ENCODE measurements at regions not wholly inside any gene's neighbourhood (a gene's known extent, or its start where the extent isn't known, plus 50 kb on each side); places are given as distances from the start of the nearest gene placed in this dataset.
"Not testable (repeated sequence)": the region's sequence is repeated elsewhere in the genome, so short reads cannot be mapped to it uniquely, and the experiment has no call there.

GRCh38 chr6:22349051-22349450 is 52.2 kb upstream of the PRL start:
- no peak for DNase-seq (ENCODE audit: low read depth, low spot score)

- no peak for DNase-seq (ENCODE audit: low read depth, low spot score)
Observed at GRCh38 chr6:22349528-22349927, 52.7 kb upstream of the PRL start.

- no peak for DNase-seq (ENCODE audit: low read depth, low spot score)
Observed at GRCh38 chr6:22350109-22350508, 53.3 kb upstream of the PRL start.

DNA sequence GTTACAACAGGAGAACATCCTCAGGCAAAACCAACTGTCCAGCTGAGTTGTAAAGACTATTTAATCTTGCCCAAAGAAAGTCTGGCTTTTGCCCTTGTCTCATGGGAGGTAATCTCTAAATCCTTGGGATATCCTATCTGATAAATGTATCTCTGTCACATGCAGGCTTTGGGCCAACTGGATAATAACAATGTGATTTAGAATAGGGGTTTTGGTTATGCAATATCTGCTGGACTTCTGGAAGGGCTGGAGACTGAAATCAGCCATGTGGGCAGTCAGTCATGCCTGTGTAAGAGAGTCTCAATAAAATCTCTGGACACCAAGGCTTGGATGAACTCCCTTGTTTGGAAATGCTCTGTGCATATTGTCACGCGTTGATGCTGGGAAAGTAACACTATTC is 56.3 kb upstream of the PRL start:
- no peak for DNase-seq (ENCODE audit: low read depth, low spot score)

DNA sequence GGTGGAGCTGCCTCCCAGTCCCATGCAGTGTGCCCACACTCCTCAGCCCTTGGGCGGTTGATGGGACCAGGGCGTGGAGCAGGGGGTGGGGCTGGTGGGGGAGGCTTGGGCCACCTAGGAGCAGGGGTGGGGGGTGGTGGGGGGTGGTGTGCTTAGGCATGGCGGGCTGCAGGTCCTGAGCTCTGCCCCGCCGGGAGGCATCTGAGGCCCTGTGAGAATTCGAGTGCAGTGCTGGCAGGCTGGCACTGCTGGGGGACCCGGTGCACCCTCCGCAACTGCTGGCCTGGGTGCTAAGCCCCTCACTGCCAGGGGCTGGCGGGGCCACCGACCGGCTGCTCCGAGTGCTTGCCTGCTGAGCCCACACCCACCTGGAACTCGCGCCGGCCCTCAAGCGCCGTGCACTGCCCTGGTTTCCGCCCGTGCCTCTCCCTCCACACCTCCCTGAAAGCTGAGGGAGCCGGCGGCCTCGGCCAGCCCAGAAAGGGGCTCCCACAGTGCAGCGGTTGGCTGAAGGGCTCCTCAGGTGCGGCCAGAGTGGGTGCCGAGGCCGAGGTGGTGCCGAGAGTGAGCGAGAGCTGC is 59.6 kb upstream of the PRL start:
- no peak for DNase-seq (ENCODE audit: low read depth, low spot score)

- no peak for DNase-seq (ENCODE audit: low read depth, low spot score)
Observed at GRCh38 chr6:22357724-22358189, 60.9 kb upstream of the PRL start.

DNA sequence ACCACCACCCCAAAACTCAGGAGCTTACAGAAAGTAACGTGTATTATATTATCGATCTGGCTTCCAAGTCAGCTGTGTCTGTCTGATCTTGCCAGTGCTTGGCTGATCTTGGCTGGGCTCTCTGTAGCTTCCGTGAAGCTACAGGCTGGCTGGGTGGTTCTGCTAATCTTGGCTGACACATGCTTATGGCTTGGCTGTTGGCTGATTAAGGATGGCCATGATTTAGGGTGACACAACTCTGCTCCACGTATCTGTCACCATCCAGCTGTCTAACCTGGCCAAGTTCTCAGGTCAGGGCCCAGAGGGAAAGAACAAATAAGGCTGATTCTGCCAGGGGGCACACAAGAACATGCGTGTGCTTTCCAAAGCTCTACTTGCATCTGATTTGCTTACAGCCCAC is 64.7 kb upstream of the PRL start:
- DNase-seq (ENCODE audit: low read depth, low spot score) = no peak

GRCh38 chr6:22362361-22362760 is 65.5 kb upstream of the PRL start:
- DNase-seq (ENCODE audit: low read depth, low spot score) = no peak

- no peak for DNase-seq (ENCODE audit: low read depth, low spot score)
Observed at GRCh38 chr6:22363166-22363713, 66.4 kb upstream of the PRL start.

GRCh38 chr6:22363714-22364239 is 66.9 kb upstream of the PRL start:
- no peak for DNase-seq (ENCODE audit: low read depth, low spot score)

DNA sequence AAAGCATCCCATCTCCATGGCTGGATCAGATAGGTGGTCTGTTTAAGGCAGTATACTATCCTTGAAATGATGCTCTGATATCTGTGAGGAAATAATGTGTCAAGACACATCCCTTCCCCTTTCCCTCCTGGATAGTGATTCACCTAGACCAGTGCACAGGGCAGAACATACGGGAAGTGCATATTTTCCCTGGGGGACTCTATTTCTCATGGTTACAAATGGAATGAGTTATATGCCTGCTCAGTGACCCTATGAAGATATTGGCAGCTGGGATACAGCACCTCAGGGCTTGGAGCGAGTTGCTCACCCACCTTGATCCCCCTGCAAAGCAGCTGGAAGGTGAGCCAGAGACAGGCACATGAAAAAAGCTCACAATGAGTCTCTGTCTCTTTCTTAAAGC is 67.5 kb upstream of the PRL start:
- DNase-seq (ENCODE audit: low read depth, low spot score) = no peak

DNA sequence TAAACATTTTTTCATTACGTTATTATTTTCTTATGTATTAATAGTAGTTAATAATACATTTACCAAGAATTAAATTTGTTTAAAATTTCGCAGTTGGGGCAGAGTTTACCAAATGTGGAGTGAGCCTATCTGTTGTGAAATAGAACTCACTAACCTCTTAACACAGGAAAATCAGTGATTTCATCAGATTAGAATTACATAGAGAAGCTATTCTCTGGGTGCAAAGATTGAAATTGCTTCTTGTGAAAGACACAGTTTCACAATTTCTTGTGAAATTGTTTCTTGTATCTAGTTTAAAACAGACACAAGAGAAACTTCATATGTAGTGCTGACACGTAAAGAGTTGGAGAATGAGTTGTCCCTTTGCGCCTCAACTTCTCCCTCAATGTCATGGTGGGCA is 69.4 kb upstream of the PRL start:
- DNase-seq (ENCODE audit: low read depth, low spot score) = no peak

DNA sequence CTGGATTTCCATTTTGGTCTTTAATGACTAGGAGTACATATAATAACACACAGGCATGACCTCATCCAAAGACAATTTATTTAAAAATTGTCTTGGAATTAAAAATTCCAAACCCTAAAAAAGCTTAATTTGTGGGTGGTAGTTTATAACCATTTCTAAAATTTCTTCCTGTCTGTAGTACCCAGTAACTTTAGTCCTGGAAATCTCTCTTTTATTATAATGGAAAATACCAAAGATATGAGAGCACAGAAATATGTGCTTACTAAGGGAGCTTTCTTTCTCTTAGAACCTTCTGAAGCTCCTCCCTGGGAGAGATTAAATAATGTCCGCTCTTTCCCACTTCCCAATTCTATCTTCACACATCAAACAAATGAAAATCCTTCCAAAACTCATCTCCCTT is 70.5 kb upstream of the PRL start:
- DNase-seq (ENCODE audit: low read depth, low spot score) = no peak

- DNase-seq (ENCODE audit: low read depth, low spot score) = no peak
Observed at GRCh38 chr6:22368794-22369193, 72.0 kb upstream of the PRL start.

DNA sequence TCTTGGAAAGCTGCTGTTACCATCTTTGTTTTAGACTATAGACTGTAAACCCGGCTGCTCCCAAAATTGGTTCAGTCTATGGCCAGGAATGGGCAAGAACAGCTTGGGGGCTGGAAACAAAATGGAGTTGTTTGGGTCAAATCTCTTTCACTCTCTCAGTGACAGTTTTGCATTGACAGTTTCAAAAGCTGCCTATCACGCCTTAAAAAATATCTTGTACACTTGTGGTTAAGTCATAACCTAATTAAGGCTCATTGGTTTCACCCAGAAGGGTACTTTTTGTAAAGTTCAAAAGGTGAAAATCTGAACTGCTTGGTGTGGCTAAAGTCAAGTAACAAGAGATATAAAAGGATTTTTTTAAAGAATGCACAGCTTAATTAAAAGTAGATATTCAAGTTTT is 76.1 kb upstream of the PRL start:
- no peak for DNase-seq (ENCODE audit: low read depth, low spot score)

GRCh38 chr6:22374950-22375349 is 78.1 kb upstream of the PRL start:
- not testable (repeated sequence) for DNase-seq (ENCODE audit: low read depth, low spot score)

DNA sequence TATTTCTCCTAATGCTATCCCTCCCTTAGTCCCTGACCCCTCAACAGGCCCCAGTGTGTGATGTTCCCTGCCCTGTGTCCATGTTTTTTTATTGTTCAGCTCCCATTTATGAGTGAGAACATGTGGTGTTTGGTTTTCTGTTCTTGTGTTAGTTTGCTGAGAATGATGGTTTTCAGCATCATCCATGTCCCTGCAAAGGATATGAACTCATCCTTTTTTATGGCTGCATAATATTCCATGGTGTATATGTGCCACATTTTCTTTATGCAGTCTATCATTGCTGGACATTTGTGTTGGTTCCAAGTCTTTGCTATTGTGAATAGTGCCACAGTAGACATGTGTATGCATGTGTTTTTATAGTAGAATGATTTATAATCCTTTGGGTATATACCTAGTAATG is 79.5 kb upstream of the PRL start:
- not testable (repeated sequence) for DNase-seq (ENCODE audit: low read depth, low spot score)

GRCh38 chr6:22378536-22378935 is 81.7 kb upstream of the PRL start:
- not testable (repeated sequence) for DNase-seq (ENCODE audit: low read depth, low spot score)

DNA sequence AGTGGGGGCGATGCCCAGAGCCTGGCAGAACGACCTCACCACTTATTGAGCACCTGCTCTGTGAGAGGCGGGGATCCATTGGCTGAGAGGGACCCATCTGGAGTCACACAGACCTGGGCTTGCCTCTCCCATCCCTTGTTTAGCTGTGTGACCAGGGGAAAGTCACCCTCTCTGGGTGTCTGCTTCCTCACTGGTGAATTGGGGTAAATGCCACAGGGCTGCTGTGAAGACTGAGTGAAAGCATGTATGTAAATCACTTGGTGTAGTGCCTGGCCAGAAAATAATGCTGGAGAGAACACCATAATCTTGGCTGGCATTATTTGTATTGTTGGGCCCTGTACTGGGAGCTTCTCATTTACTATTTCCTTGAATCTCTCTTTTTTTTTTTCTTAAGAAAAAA is 83.4 kb upstream of the PRL start:
- DNase-seq (ENCODE audit: low read depth, low spot score) = no peak

DNA sequence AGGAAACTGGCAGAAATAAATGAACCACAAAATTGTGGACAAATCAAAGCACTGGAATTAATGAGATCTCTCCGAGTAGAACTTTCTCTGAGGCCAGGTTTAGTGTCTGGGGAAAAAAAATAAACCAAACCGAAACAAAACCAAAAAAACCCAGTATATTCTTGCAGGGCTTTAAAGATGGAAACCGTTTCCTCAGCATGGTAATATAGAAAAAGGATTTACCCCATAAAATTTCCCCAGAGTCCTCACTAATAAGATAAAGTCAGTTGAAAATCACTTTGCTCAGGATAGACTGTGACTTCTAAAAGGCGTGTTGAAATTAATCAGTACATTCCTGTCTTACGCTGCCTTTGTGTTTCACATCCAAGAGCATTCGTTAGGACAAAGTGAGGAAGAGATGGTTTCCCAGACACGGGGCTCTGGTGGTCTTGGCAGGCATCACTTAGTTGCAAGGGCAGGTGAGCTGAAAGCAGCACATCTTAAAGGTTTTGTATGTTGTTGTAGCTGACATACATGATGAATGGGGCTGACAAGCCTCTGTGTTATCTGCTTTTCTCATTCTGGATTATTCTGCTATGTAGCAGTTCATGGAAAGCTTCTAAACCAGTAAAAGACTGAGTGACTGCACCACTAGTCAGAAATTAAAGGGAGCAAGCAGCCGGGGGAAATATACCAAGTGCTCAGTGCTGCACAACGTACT is 85.2 kb upstream of the PRL start:
- no peak for DNase-seq (ENCODE audit: low read depth, low spot score)

- DNase-seq (ENCODE audit: low read depth, low spot score) = no peak
Observed at GRCh38 chr6:22383016-22383415, 86.2 kb upstream of the PRL start.

DNA sequence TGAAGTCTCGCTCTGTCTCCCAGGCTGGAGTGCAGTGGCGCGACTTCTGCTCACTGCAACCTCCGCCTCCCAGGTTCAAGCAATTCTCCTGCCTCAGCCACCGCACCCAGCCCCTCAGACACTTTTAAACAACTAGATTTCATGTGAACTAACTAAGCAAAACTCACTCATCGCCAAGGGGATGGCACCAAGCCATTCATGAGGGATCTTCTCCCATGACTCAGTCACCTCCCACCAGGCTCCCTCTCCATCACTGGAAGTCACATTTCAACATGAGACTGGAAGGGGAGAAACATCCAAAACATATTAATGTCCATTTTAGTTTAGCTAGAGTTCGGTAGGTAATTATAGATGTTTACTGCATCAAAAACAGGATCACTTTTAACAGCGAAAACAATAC is 95.9 kb upstream of the PRL start:
- no peak for DNase-seq (ENCODE audit: low read depth, low spot score)

GRCh38 chr6:22394691-22395090 is 97.9 kb upstream of the PRL start:
- no peak for DNase-seq (ENCODE audit: low read depth, low spot score)

All from smooth muscle cell of the brain vasculature (primary cell).